ENCODE measurements at regions not wholly inside any gene's neighbourhood (a gene's known extent, or its start where the extent isn't known, plus 50 kb on each side); places are given as distances from the start of the nearest gene placed in this dataset.
A peak's percentile ranks its signal among the peaks of the same experiment; 100 is the strongest.
"Not testable (repeated sequence)": the region's sequence is repeated elsewhere in the genome, so short reads cannot be mapped to it uniquely, and the experiment has no call there.

GRCh38 chr13:65499256-65499655, 1730.9 kb downstream of the PCDH9 start:
- DNase-seq (ENCODE audit: low read depth) (no peak), FAIRE-seq (no peak)
- Mint-ChIP-seq H3K27ac (ENCODE audit: unreplicated experiment) (no peak overlapping the region), H3K27me3 (ENCODE audit: low read depth, unreplicated experiment) (no peaks in the 10 kb centered on the region), H3K4me1 (ENCODE audit: low read depth, unreplicated experiment) (peaks cover 6% of the 10 kb centered on the region), H3K36me3 (ENCODE audit: low read depth, unreplicated experiment) (no peaks in the 10 kb centered on the region), H3K9me3 (ENCODE audit: unreplicated experiment) (no peaks in the 10 kb centered on the region), H3K4me3 (ENCODE audit: unreplicated experiment) (no peak overlapping the region)
- H3K36me3 ChIP-seq (ENCODE audit: insufficient read depth, low read length), result no peaks in the 10 kb centered on the region
- H3K9ac ChIP-seq (ENCODE audit: low read length), result no peak overlapping the region
- no peaks in the 10 kb centered on the region for H3K79me2 ChIP-seq (ENCODE audit: insufficient read depth, low read length)
- H3K4me2 ChIP-seq (ENCODE audit: low read length), result no peak overlapping the region
- no peaks in the 10 kb centered on the region for H3K9me3 ChIP-seq (ENCODE audit: insufficient read depth, low read depth, low read length)
- no peaks in the 10 kb centered on the region for H3K27me3 ChIP-seq (ENCODE audit: insufficient read depth, low read length)
- H3K27ac ChIP-seq (ENCODE audit: low read depth, low read length), result no peak overlapping the region
- H4K20me1 ChIP-seq (ENCODE audit: insufficient read depth, low read length), result no peaks in the 10 kb centered on the region
- TF ChIP-seq EZH2 (IDR thresholded peaks at IDR 0.05; ENCODE audit: insufficient read depth, low read length) (no peak), CTCF (IDR thresholded peaks at IDR 0.05; ENCODE audit: insufficient read depth, low read depth, low read length) (no peak)
- no peak overlapping the region for H3K4me3 ChIP-seq (ENCODE audit: insufficient read depth, low read depth, low read length)
- no peak overlapping the region for H2AFZ ChIP-seq (ENCODE audit: low read depth, low read length)
- H3K4me1 ChIP-seq (ENCODE audit: insufficient read depth, low read length), result peaks cover 4% of the 10 kb centered on the region

GRCh38 chr13:65497265-65497664, 1732.9 kb downstream of the PCDH9 start:
- H3K4me1 ChIP-seq (ENCODE audit: insufficient read depth, low read length), result peaks cover 4% of the 10 kb centered on the region
- FAIRE-seq, result peak; percentile 52
- H3K79me2 ChIP-seq (ENCODE audit: insufficient read depth, low read length), result no peaks in the 10 kb centered on the region
- H3K27ac ChIP-seq (ENCODE audit: low read depth, low read length), result peak overlapping the region; percentile 30
- H4K20me1 ChIP-seq (ENCODE audit: insufficient read depth, low read length), result no peaks in the 10 kb centered on the region
- H3K4me2 ChIP-seq (ENCODE audit: low read length), result peak overlapping the region; percentile 26
- peak; percentile 64 for DNase-seq (ENCODE audit: low read depth)
- H3K9me3 ChIP-seq (ENCODE audit: insufficient read depth, low read depth, low read length), result no peaks in the 10 kb centered on the region
- no peaks in the 10 kb centered on the region for H3K36me3 ChIP-seq (ENCODE audit: insufficient read depth, low read length)
- H3K4me3 ChIP-seq (ENCODE audit: insufficient read depth, low read depth, low read length), result no peak overlapping the region
- peaks cover 6% of the 10 kb centered on the region for H3K4me1 Mint-ChIP-seq (ENCODE audit: low read depth, unreplicated experiment)
- no peaks in the 10 kb centered on the region for H3K27me3 Mint-ChIP-seq (ENCODE audit: low read depth, unreplicated experiment)
- peak overlapping the region; percentile 12 for H2AFZ ChIP-seq (ENCODE audit: low read depth, low read length)
- no peaks in the 10 kb centered on the region for H3K9me3 Mint-ChIP-seq (ENCODE audit: unreplicated experiment)
- no peak overlapping the region for H3K4me3 Mint-ChIP-seq (ENCODE audit: unreplicated experiment)
- no peaks in the 10 kb centered on the region for H3K27me3 ChIP-seq (ENCODE audit: insufficient read depth, low read length)
- peak overlapping the region; percentile 68 for H3K27ac Mint-ChIP-seq (ENCODE audit: unreplicated experiment)
- no peak for TF ChIP-seq EZH2 (IDR thresholded peaks at IDR 0.05; ENCODE audit: insufficient read depth, low read length)
- TF ChIP-seq CTCF (IDR thresholded peaks at IDR 0.05; ENCODE audit: insufficient read depth, low read depth, low read length), result no peak
- H3K36me3 Mint-ChIP-seq (ENCODE audit: low read depth, unreplicated experiment), result no peaks in the 10 kb centered on the region
- no peak overlapping the region for H3K9ac ChIP-seq (ENCODE audit: low read length)

GRCh38 chr13:65490725-65491124, 1739.4 kb downstream of the PCDH9 start:
- not testable (repeated sequence) for H3K36me3 ChIP-seq (ENCODE audit: insufficient read depth, low read length); FAIRE-seq; H3K36me3 Mint-ChIP-seq (ENCODE audit: low read depth, unreplicated experiment); H3K4me2 ChIP-seq (ENCODE audit: low read length); H2AFZ ChIP-seq (ENCODE audit: low read depth, low read length); H3K4me1 Mint-ChIP-seq (ENCODE audit: low read depth, unreplicated experiment); H3K9me3 Mint-ChIP-seq (ENCODE audit: unreplicated experiment); H4K20me1 ChIP-seq (ENCODE audit: insufficient read depth, low read length); H3K27ac ChIP-seq (ENCODE audit: low read depth, low read length); H3K4me3 Mint-ChIP-seq (ENCODE audit: unreplicated experiment); H3K79me2 ChIP-seq (ENCODE audit: insufficient read depth, low read length); H3K27ac Mint-ChIP-seq (ENCODE audit: unreplicated experiment); H3K27me3 ChIP-seq (ENCODE audit: insufficient read depth, low read length); H3K4me1 ChIP-seq (ENCODE audit: insufficient read depth, low read length); H3K27me3 Mint-ChIP-seq (ENCODE audit: low read depth, unreplicated experiment); H3K9me3 ChIP-seq (ENCODE audit: insufficient read depth, low read depth, low read length); H3K4me3 ChIP-seq (ENCODE audit: insufficient read depth, low read depth, low read length); H3K9ac ChIP-seq (ENCODE audit: low read length); DNase-seq (ENCODE audit: low read depth)

Measured in astrocyte (in vitro differentiated cells and primary cell).